DOHH2 (cell line): ENCODE measurements at regions not wholly inside any gene's neighbourhood (a gene's known extent, or its start where the extent isn't known, plus 50 kb on each side); places are given as distances from the start of the nearest gene placed in this dataset.
"Not testable (repeated sequence)": the region's sequence is repeated elsewhere in the genome, so short reads cannot be mapped to it uniquely, and the experiment has no call there.

Source experiments
- H3F3A ChIP-seq: fragments of 200-600 bp; sonication (generic), shearing (Covaris generic); 2 replicates; pipeline ENCODE4 v1.6.0; 2016; ENCODE audit warnings: antibody characterized with exemption, mild to moderate bottlenecking; ENCODE audit not compliant: control insufficient read depth, insufficient read depth
- H3K27ac ChIP-seq: fragments of 200-600 bp; sonication (generic); 2 replicates; pipeline ENCODE4 v1.5.1; 2014; ENCODE audit warnings: low read depth, mild to moderate bottlenecking, low read length, moderate library complexity
- H3K27me3 ChIP-seq: fragments of 200-600 bp; sonication (generic); 2 replicates; pipeline ENCODE4 v1.6.1; 2014; ENCODE audit warnings: mild to moderate bottlenecking, low read length, mixed read lengths; ENCODE audit not compliant: control insufficient read depth
- H3K36me3 ChIP-seq: fragments of 200-600 bp; sonication (generic); 2 replicates; pipeline ENCODE4 v1.6.1; 2014; ENCODE audit warnings: mild to moderate bottlenecking, low read length, moderate library complexity, mixed read lengths; ENCODE audit not compliant: control insufficient read depth
- H3K4me1 ChIP-seq: fragments of 200-600 bp; sonication (generic); 2 replicates; pipeline ENCODE4 v1.6.1; 2014; ENCODE audit warnings: mild to moderate bottlenecking, low read length, mixed read lengths; ENCODE audit not compliant: control insufficient read depth
- H3K4me2 ChIP-seq: fragments of 200-600 bp; sonication (generic); 2 replicates; pipeline ENCODE4 v1.6.0; 2014; ENCODE audit warnings: mild to moderate bottlenecking, low read length, moderate library complexity
- H3K4me3 ChIP-seq: fragments of 200-600 bp; sonication (generic); 2 replicates; pipeline ENCODE4 v1.5.1; 2014; ENCODE audit warnings: mild to moderate bottlenecking, low read length, mixed read lengths
- H3K79me2 ChIP-seq: fragments of 200-600 bp; sonication (generic); 2 replicates; pipeline ENCODE4 v1.6.1; 2014; ENCODE audit warnings: mild to moderate bottlenecking, low read length, mixed read lengths; ENCODE audit not compliant: control insufficient read depth
- H3K9me2 ChIP-seq: fragments of 200-600 bp; sonication (generic); replicated peaks from 2 replicates; pipeline ENCODE4 v1.6.1; 2014; ENCODE audit warnings: mild to moderate bottlenecking, low read length, mixed read lengths; ENCODE audit not compliant: control insufficient read depth
- H3K9me3 ChIP-seq: fragments of 200-600 bp; sonication (generic); 2 replicates; pipeline ENCODE4 v1.6.1; 2014; ENCODE audit warnings: antibody characterized with exemption, low read length, mixed read lengths; ENCODE audit not compliant: control insufficient read depth, insufficient read depth
- H4K20me1 ChIP-seq: fragments of 200-600 bp; sonication (generic); 2 replicates; pipeline ENCODE4 v1.6.0; 2014; ENCODE audit warnings: low read depth, mild to moderate bottlenecking, antibody characterized with exemption, low read length, moderate library complexity; ENCODE audit not compliant: control insufficient read depth, insufficient read depth
- CTCF ChIP-seq: fragments of 200-600 bp; sonication (generic); IDR thresholded peaks from one replicate; pipeline ENCODE4 v1.5.1; 2014; ENCODE audit warnings: antibody characterized with exemption, mild to moderate bottlenecking, low read depth, low read length; ENCODE audit not compliant: poor library complexity, severe bottlenecking
- EZH2phosphoT487 ChIP-seq: fragments of 200-600 bp; sonication (generic); IDR thresholded peaks from 2 replicates; pipeline ENCODE4 v1.6.1; 2017; ENCODE audit warnings: borderline replicate concordance, mild to moderate bottlenecking, antibody characterized with exemption, low read length, moderate library complexity, mixed read lengths

- Histone ChIP-seq H3K27ac (no peak overlapping the region), H3F3A (no peaks in the 10 kb centered on the region), H3K36me3 (no peaks in the 10 kb centered on the region), H3K9me3 (no peaks in the 10 kb centered on the region), H3K27me3 (no peaks in the 10 kb centered on the region), H4K20me1 (no peaks in the 10 kb centered on the region), H3K79me2 (no peaks in the 10 kb centered on the region), H3K4me3 (no peak overlapping the region), H3K4me1 (no peaks in the 10 kb centered on the region), H3K4me2 (no peak overlapping the region), H3K9me2 (no peaks in the 10 kb centered on the region)
- TF ChIP-seq CTCF = no peak
- TF ChIP-seq EZH2phosphoT487 = no peak
Measured at GRCh38 chrX:85698921-85699320, 319.5 kb upstream of the POF1B start.

- no peaks in the 10 kb centered on the region for H3K4me1 ChIP-seq
- no peak overlapping the region for H3K4me2 ChIP-seq
- no peaks in the 10 kb centered on the region for H3K9me3 ChIP-seq
- H3K27ac ChIP-seq = no peak overlapping the region
- H4K20me1 ChIP-seq = no peaks in the 10 kb centered on the region
- H3F3A ChIP-seq = no peaks in the 10 kb centered on the region
- H3K4me3 ChIP-seq = no peak overlapping the region
- no peaks in the 10 kb centered on the region for H3K27me3 ChIP-seq
- H3K79me2 ChIP-seq = no peaks in the 10 kb centered on the region
- TF ChIP-seq EZH2phosphoT487 = no peak
- TF ChIP-seq CTCF = no peak
- no peaks in the 10 kb centered on the region for H3K36me3 ChIP-seq
- H3K9me2 ChIP-seq = no peaks in the 10 kb centered on the region
Measured at GRCh38 chrX:85685843-85686242, 306.4 kb upstream of the POF1B start.

GRCh38 chrX:85666471-85666870 lies 287.0 kb upstream of the POF1B start:
- TF ChIP-seq EZH2phosphoT487 = no peak
- Histone ChIP-seq H3K27me3 (no peaks in the 10 kb centered on the region), H3K36me3 (no peaks in the 10 kb centered on the region), H3K9me2 (no peaks in the 10 kb centered on the region), H3K9me3 (no peaks in the 10 kb centered on the region), H3K4me2 (no peak overlapping the region), H3F3A (no peaks in the 10 kb centered on the region), H3K4me3 (no peak overlapping the region), H4K20me1 (no peaks in the 10 kb centered on the region), H3K27ac (no peak overlapping the region), H3K4me1 (no peaks in the 10 kb centered on the region), H3K79me2 (no peaks in the 10 kb centered on the region)

GRCh38 chrX:85663970-85664369 lies 284.5 kb upstream of the POF1B start:
- H3K4me3 ChIP-seq, H3K9me2 ChIP-seq, H4K20me1 ChIP-seq, H3F3A ChIP-seq, H3K27me3 ChIP-seq, H3K4me1 ChIP-seq, H3K79me2 ChIP-seq, H3K36me3 ChIP-seq, H3K27ac ChIP-seq, H3K4me2 ChIP-seq, H3K9me3 ChIP-seq: not testable (repeated sequence)
